SK-N-SH treated with all-trans-retinoic acid at 6 μM for 48 hours (cell line): ENCODE measurements at regions not wholly inside any gene's neighbourhood (a gene's known extent, or its start where the extent isn't known, plus 50 kb on each side); places are given as distances from the start of the nearest gene placed in this dataset.

Source experiments
- ATAC-seq: fragments of 200-7000 bp; cut with Tn5 transposase; 3 replicates; pipeline ENCODE4 v1.9.1; 2020; ENCODE audit warnings: mild to moderate bottlenecking, moderate library complexity
- ARNTL ChIP-seq: fragments of 450-650 bp; formaldehyde crosslinking; IDR thresholded peaks from 2 replicates; pipeline ENCODE4 v1.5.0; 2020; ENCODE audit warnings: low read depth, mild to moderate bottlenecking, moderate library complexity, borderline replicate concordance
- BACH2 ChIP-seq: fragments of 250-450 bp; sonication (Bioruptor Pico); IDR thresholded peaks from 2 replicates; pipeline ENCODE4 v1.9.0; 2021; ENCODE audit warnings: mild to moderate bottlenecking, borderline replicate concordance
- CSRNP3 ChIP-seq: fragments of 250-450 bp; sonication (Bioruptor Pico); IDR thresholded peaks from 2 replicates; pipeline ENCODE4 v1.5.1; 2021; ENCODE audit warnings: mild to moderate bottlenecking, moderate library complexity
- GLIS3 ChIP-seq: fragments of 250-450 bp; sonication (Bioruptor Pico); IDR thresholded peaks from 2 replicates; pipeline ENCODE4 v1.5.0; 2020; ENCODE audit warnings: mild to moderate bottlenecking, moderate library complexity
- ISL1 ChIP-seq: fragments of 250-450 bp; sonication (Bioruptor Pico); IDR thresholded peaks from 2 replicates; pipeline ENCODE4 v2.1.2; 2022; ENCODE audit warnings: mild to moderate bottlenecking, moderate library complexity
- OSR1 ChIP-seq: fragments of 250-450 bp; sonication (Bioruptor Pico); IDR thresholded peaks from 2 replicates; pipeline ENCODE4 v1.8.0; 2022; ENCODE audit warnings: moderate library complexity, mild to moderate bottlenecking, inconsistent platforms
- PPARA ChIP-seq: fragments of 250-450 bp; sonication (Bioruptor Pico); IDR thresholded peaks from 2 replicates; pipeline ENCODE4 v1.5.0; 2020; ENCODE audit warnings: mild to moderate bottlenecking, borderline replicate concordance
- RARB ChIP-seq: fragments of 250-450 bp; sonication (Bioruptor Pico); IDR thresholded peaks from 2 replicates; pipeline ENCODE4 v1.8.0; 2021; ENCODE audit warnings: mild to moderate bottlenecking, moderate library complexity
- SNAI2 ChIP-seq: fragments of 250-450 bp; sonication (Bioruptor Pico); IDR thresholded peaks from 2 replicates; pipeline ENCODE4 v1.5.0; 2020; ENCODE audit warnings: mild to moderate bottlenecking, moderate library complexity
- TCF4 ChIP-seq: fragments of 250-450 bp; sonication (Bioruptor Pico); IDR thresholded peaks from 2 replicates; pipeline ENCODE4 v1.8.0; 2021; ENCODE audit warnings: mild to moderate bottlenecking, moderate library complexity, borderline replicate concordance
- TOX ChIP-seq: fragments of 250-450 bp; sonication (Bioruptor Pico); IDR thresholded peaks from 2 replicates; pipeline ENCODE4 v1.8.0; 2021; ENCODE audit warnings: mild to moderate bottlenecking, moderate library complexity, borderline replicate concordance
- ZC3H10 ChIP-seq: fragments of 250-450 bp; sonication (Bioruptor Pico); IDR thresholded peaks from 2 replicates; pipeline ENCODE4 v1.5.1; 2021; ENCODE audit warnings: mild to moderate bottlenecking, moderate library complexity
- ZFP30 ChIP-seq: fragments of 450-650 bp; formaldehyde crosslinking; IDR thresholded peaks from 2 replicates; pipeline ENCODE4 v1.5.0; 2022; ENCODE audit warnings: mild to moderate bottlenecking, moderate library complexity
- ZNF565 ChIP-seq: fragments of 450-650 bp; formaldehyde crosslinking; conservative IDR thresholded peaks from 2 replicates; pipeline ENCODE4 v1.5.0; 2020; ENCODE audit warnings: low read depth, mild to moderate bottlenecking, moderate library complexity
- ZNF70 ChIP-seq: fragments of 450-650 bp; formaldehyde crosslinking; IDR thresholded peaks from 2 replicates; pipeline ENCODE4 v1.5.0; 2020; ENCODE audit warnings: mild to moderate bottlenecking, moderate library complexity
- TF ChIP-seq, protein P1 (sequence below): fragments of 250-450 bp; sonication (Bioruptor Pico); IDR thresholded peaks from 2 replicates; pipeline ENCODE4 v1.8.0; 2021; ENCODE audit warnings: low read depth, mild to moderate bottlenecking, moderate library complexity, borderline replicate concordance
- TF ChIP-seq, protein P2 (sequence below): fragments of 250-450 bp; sonication (Bioruptor Pico); IDR thresholded peaks from 2 replicates; pipeline ENCODE4 v1.5.1; 2020; ENCODE audit warnings: low read depth, mild to moderate bottlenecking, moderate library complexity
- TF ChIP-seq, protein P3 (sequence below): fragments of 250-450 bp; sonication (Bioruptor Pico); IDR thresholded peaks from 2 replicates; pipeline ENCODE4 v1.8.0; 2020; ENCODE audit warnings: mild to moderate bottlenecking, moderate library complexity, borderline replicate concordance

GRCh38 chr10:130878131-130878530, 433.4 kb downstream of the TCERG1L start:
- TF ChIP-seq, protein P1, sequence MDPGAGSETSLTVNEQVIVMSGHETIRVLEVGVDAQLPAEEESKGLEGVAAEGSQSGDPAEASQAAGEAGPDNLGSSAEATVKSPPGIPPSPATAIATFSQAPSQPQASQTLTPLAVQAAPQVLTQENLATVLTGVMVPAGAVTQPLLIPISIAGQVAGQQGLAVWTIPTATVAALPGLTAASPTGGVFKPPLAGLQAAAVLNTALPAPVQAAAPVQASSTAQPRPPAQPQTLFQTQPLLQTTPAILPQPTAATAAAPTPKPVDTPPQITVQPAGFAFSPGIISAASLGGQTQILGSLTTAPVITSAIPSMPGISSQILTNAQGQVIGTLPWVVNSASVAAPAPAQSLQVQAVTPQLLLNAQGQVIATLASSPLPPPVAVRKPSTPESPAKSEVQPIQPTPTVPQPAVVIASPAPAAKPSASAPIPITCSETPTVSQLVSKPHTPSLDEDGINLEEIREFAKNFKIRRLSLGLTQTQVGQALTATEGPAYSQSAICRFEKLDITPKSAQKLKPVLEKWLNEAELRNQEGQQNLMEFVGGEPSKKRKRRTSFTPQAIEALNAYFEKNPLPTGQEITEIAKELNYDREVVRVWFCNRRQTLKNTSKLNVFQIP: no peak
- TF ChIP-seq CSRNP3 (CRISPR knock-in tag) (no peak), PPARA (CRISPR knock-in tag) (no peak), GLIS3 (CRISPR knock-in tag) (no peak), SNAI2 (no peak)

DNA sequence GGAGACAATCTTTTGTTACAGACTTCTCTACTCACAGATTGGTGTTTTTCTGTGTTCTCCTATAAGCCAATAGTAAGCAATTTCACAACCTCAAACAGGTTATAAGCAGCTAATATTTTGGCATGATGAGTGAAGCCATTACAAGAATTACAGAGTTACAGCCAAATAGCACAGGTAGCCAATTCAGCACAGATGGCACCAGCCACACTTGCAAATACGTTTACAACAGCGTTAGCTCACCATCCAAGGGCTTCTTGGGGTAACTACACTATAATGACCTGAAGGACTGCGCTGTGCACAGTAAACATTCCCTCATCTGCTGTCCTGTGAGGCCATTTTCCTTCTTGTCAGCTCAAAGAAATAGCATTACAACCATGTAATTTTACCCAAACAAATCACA, 428.6 kb downstream of the TCERG1L start:
- no peak for ATAC-seq
- no peak for TF ChIP-seq ZC3H10 (CRISPR knock-in tag)
- no peak for TF ChIP-seq ZFP30
- TF ChIP-seq, protein P2, sequence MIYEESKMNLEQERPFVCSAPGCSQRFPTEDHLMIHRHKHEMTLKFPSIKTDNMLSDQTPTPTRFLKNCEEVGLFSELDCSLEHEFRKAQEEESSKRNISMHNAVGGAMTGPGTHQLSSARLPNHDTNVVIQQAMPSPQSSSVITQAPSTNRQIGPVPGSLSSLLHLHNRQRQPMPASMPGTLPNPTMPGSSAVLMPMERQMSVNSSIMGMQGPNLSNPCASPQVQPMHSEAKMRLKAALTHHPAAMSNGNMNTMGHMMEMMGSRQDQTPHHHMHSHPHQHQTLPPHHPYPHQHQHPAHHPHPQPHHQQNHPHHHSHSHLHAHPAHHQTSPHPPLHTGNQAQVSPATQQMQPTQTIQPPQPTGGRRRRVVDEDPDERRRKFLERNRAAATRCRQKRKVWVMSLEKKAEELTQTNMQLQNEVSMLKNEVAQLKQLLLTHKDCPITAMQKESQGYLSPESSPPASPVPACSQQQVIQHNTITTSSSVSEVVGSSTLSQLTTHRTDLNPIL: no peak
- TF ChIP-seq ISL1 (CRISPR knock-in tag): no peak
- TF ChIP-seq TCF4 (CRISPR knock-in tag): no peak
- TF ChIP-seq, protein P3, sequence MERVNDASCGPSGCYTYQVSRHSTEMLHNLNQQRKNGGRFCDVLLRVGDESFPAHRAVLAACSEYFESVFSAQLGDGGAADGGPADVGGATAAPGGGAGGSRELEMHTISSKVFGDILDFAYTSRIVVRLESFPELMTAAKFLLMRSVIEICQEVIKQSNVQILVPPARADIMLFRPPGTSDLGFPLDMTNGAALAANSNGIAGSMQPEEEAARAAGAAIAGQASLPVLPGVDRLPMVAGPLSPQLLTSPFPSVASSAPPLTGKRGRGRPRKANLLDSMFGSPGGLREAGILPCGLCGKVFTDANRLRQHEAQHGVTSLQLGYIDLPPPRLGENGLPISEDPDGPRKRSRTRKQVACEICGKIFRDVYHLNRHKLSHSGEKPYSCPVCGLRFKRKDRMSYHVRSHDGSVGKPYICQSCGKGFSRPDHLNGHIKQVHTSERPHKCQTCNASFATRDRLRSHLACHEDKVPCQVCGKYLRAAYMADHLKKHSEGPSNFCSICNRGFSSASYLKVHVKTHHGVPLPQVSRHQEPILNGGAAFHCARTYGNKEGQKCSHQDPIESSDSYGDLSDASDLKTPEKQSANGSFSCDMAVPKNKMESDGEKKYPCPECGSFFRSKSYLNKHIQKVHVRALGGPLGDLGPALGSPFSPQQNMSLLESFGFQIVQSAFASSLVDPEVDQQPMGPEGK: no peak
- TF ChIP-seq ZNF70 (CRISPR knock-in tag): no peak
- TF ChIP-seq OSR1 (CRISPR knock-in tag): no peak
- no peak for TF ChIP-seq RARB (CRISPR knock-in tag)
- no peak for TF ChIP-seq CSRNP3 (CRISPR knock-in tag)
- no peak for TF ChIP-seq BACH2
- no peak for TF ChIP-seq TOX (CRISPR knock-in tag)
- TF ChIP-seq GLIS3 (CRISPR knock-in tag): no peak

More at GRCh38 chr10:130878131-130878530, 433.4 kb downstream of the TCERG1L start:
- no peak for ATAC-seq

DNA sequence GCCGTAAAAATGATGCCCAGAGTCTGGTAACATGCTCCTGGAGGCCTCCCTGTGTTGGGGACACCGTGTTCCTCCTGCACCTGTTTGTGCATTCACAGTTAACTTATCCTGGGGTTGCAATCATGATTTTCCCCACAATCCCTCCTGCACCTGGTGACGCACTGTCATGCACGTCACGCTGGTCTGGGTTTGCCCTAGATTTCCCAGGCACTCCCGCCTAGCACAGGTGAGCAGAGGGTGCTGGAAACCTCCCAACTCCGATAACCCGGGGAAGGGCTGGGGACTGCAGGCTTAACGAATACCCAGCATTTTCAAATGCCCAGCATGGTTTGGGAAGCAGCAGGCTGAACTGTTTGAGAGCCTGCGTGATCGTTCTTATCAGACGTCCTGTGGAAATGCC, 427.1 kb downstream of the TCERG1L start:
- TF ChIP-seq ARNTL (CRISPR knock-in tag) (no peak), CSRNP3 (CRISPR knock-in tag) (no peak), ZC3H10 (CRISPR knock-in tag) (no peak), BACH2 (no peak), ZNF565 (CRISPR knock-in tag) (no peak), RARB (CRISPR knock-in tag) (no peak), TOX (CRISPR knock-in tag) (no peak), OSR1 (CRISPR knock-in tag) (no peak)
- TF ChIP-seq, protein P3: no peak
- TF ChIP-seq, protein P2: no peak
- ATAC-seq: no peak
